ENCODE measurements at regions not wholly inside any gene's neighbourhood (a gene's known extent, or its start where the extent isn't known, plus 50 kb on each side); places are given as distances from the start of the nearest gene placed in this dataset.

GRCh38 chr2:51986101-51986500 lies 954.2 kb upstream of the NRXN1 start:
- no peak for TF ChIP-seq CTCF (IDR thresholded peaks at IDR 0.05)
- TF ChIP-seq EP300 (IDR thresholded peaks at IDR 0.05) = no peak
